ENCODE measurements at regions not wholly inside any gene's neighbourhood (a gene's known extent, or its start where the extent isn't known, plus 50 kb on each side); places are given as distances from the start of the nearest gene placed in this dataset.

GRCh38 chr13:63274772-63275171 lies 1859.1 kb upstream of the PCDH20 start:
- TF ChIP-seq ISL1 (CRISPR knock-in tag; IDR thresholded peaks at IDR 0.05) (no peak), RARB (CRISPR knock-in tag; IDR thresholded peaks at IDR 0.05) (no peak), ZNF70 (CRISPR knock-in tag; IDR thresholded peaks at IDR 0.05) (no peak)
